PC-9 (cell line): ENCODE measurements at regions not wholly inside any gene's neighbourhood (a gene's known extent, or its start where the extent isn't known, plus 50 kb on each side); places are given as distances from the start of the nearest gene placed in this dataset.

Experiments
- BruUV-seq: library from RNA; stranded (reverse); fragments of 400-500 nt; replicated peaks from 2 replicates; lab custom pipeline; 2021; lab: Mats Ljungman, UMichigan
- CTCF ChIA-PET: fragments of 300-600 bp; sonication (Branson Sonifier 250); formaldehyde crosslinking; loops from one replicate; lab custom pipeline; 2022; ENCODE audit warnings: antibody characterized with exemption; lab: Charles Lee
- POLR2A ChIA-PET: fragments of 300-600 bp; sonication (Branson Sonifier 250); formaldehyde crosslinking; loops from one replicate; lab custom pipeline; 2022; ENCODE audit warnings: antibody characterized with exemption; ENCODE audit not compliant: unreplicated experiment; lab: Charles Lee
- DNase-seq, 2 experiments: peaks; one replicate each; pipeline versions ENCODE4 v3.0.0 to v3.0.0-alpha.2; 2015 to 2022; ENCODE audit warnings: mixed read lengths in 1 of 2
- H2AFZ ChIP-seq: fragments of 200-600 bp; sonication (generic); 2 replicates; pipeline ENCODE4 v1.8.1; 2017; ENCODE audit warnings: antibody characterized with exemption
- H3F3A ChIP-seq: fragments of 200-600 bp; sonication (generic); 2 replicates; pipeline ENCODE4 v1.8.1; 2017; ENCODE audit warnings: antibody characterized with exemption, mild to moderate bottlenecking, low read depth; ENCODE audit not compliant: insufficient read depth
- H3K27ac ChIP-seq: fragments of 200-600 bp; sonication (generic); 2 replicates; pipeline ENCODE4 v1.6.1; 2016; ENCODE audit warnings: mixed run types
- H3K27me3 ChIP-seq: fragments of 200-600 bp; sonication (generic); 2 replicates; pipeline ENCODE4 v1.6.1; 2016; ENCODE audit warnings: low read depth, mixed run types; ENCODE audit not compliant: insufficient read depth
- H3K36me3 ChIP-seq: fragments of 200-600 bp; sonication (generic); 2 replicates; pipeline ENCODE4 v1.6.1; 2016; ENCODE audit warnings: low read depth, mixed run types
- H3K4me1 ChIP-seq: fragments of 200-600 bp; sonication (generic); replicated peaks from 2 replicates; pipeline ENCODE4 v1.6.1; 2016; ENCODE audit warnings: mixed run types; ENCODE audit not compliant: insufficient read depth
- H3K4me2 ChIP-seq: fragments of 200-600 bp; sonication (generic); 2 replicates; pipeline ENCODE4 v1.6.1; 2017; ENCODE audit warnings: mixed run types
- H3K4me3 ChIP-seq: fragments of 200-600 bp; sonication (generic); 2 replicates; pipeline ENCODE4 v1.6.1; 2016; ENCODE audit warnings: mixed run types
- H3K79me2 ChIP-seq: fragments of 200-600 bp; sonication (generic); 2 replicates; pipeline ENCODE4 v1.6.1; 2017; ENCODE audit warnings: low read depth, mixed run types
- H3K9me2 ChIP-seq: fragments of 200-600 bp; sonication (generic); 2 replicates; pipeline ENCODE4 v1.8.1; 2017; ENCODE audit warnings: mild to moderate bottlenecking; ENCODE audit not compliant: insufficient read depth
- H3K9me3 ChIP-seq: fragments of 200-600 bp; sonication (generic); 2 replicates; pipeline ENCODE4 v1.8.1; 2016; ENCODE audit warnings: low read depth; ENCODE audit not compliant: insufficient read depth
- H4K20me1 ChIP-seq: fragments of 200-600 bp; sonication (generic); 2 replicates; pipeline ENCODE4 v1.8.1; 2017; ENCODE audit not compliant: insufficient read depth
- CTCF ChIP-seq: fragments of 200-600 bp; sonication (generic); conservative IDR thresholded peaks from 2 replicates; pipeline ENCODE4 v1.6.1; 2017; ENCODE audit warnings: mixed run types, antibody characterized with exemption, mild to moderate bottlenecking, moderate library complexity
- EZH2 ChIP-seq: fragments of 200-600 bp; sonication (generic); IDR thresholded peaks from 2 replicates; pipeline ENCODE4 v1.8.0; 2017; ENCODE audit warnings: antibody characterized with exemption, low read depth
- intact Hi-C: fragments of 100-400 bp; cut with micrococcal nuclease; formaldehyde crosslinking; loops from one replicate; pipeline ENCODE4 v1.10.0; 2022; ENCODE audit not compliant: unreplicated experiment

- DNase-seq, result no peak
- intact Hi-C loops, result loop anchor here (5.0 kb wide), 1 partner anchor 52 kb away; no protein-coding TSS in a partner anchor
- TF ChIP-seq CTCF, result no peak
- TF ChIP-seq EZH2, result no peak
- no peaks in the 10 kb centered on the region for H3K4me1 ChIP-seq
- H3K9me3 ChIP-seq, result no peaks in the 10 kb centered on the region
- ChIA-PET POLR2A (interaction anchor here (0.7 kb wide), 1 partner anchor 19 kb away, joined by 6 read pairs; no protein-coding TSS in a partner anchor), CTCF (no interaction called here)
- no peaks in the 10 kb centered on the region for H3F3A ChIP-seq
- no peaks in the 10 kb centered on the region for H4K20me1 ChIP-seq
- no peaks in the 10 kb centered on the region for H3K79me2 ChIP-seq
- H3K27ac ChIP-seq, result no peak overlapping the region
- no peaks in the 10 kb centered on the region for H3K36me3 ChIP-seq
- H2AFZ ChIP-seq, result no peak overlapping the region
- H3K4me2 ChIP-seq, result no peak overlapping the region
- no peaks in the 10 kb centered on the region for H3K9me2 ChIP-seq
- H3K27me3 ChIP-seq, result peaks cover 97% of the 10 kb centered on the region
- no peak overlapping the region for H3K4me3 ChIP-seq
- BruUV-seq, result no TSS peak
These were observed 155.3 kb downstream of the RTP5 start for GRCh38 chr2:242024751-242025355.

GRCh38 chr2:242027676-242028450, 158.3 kb downstream of the RTP5 start:
- Histone ChIP-seq H3K27ac (no peak overlapping the region), H3K4me2 (no peak overlapping the region), H4K20me1 (no peaks in the 10 kb centered on the region), H3K4me3 (no peak overlapping the region), H3K36me3 (no peaks in the 10 kb centered on the region), H3K4me1 (no peaks in the 10 kb centered on the region), H3K9me2 (no peaks in the 10 kb centered on the region), H3K9me3 (no peaks in the 10 kb centered on the region), H3K27me3 (peaks cover 100% of the 10 kb centered on the region), H2AFZ (no peak overlapping the region), H3F3A (no peaks in the 10 kb centered on the region), H3K79me2 (no peaks in the 10 kb centered on the region)
- DNase-seq, result no peak
- TF ChIP-seq EZH2, result no peak
- no peak for TF ChIP-seq CTCF
- intact Hi-C loops, result no loop called here
- BruUV-seq, result no TSS peak
- ChIA-PET POLR2A (no interaction called here), CTCF (no interaction called here)

- ChIA-PET CTCF (no interaction called here), POLR2A (no interaction called here)
- intact Hi-C loops, result no loop called here
- peaks cover 100% of the 10 kb centered on the region for H3K27me3 ChIP-seq
- TF ChIP-seq EZH2, result no peak
- no peak for TF ChIP-seq CTCF
- no peaks in the 10 kb centered on the region for H4K20me1 ChIP-seq
- H3K79me2 ChIP-seq, result no peaks in the 10 kb centered on the region
- no peaks in the 10 kb centered on the region for H3K4me1 ChIP-seq
- H3K9me3 ChIP-seq, result no peaks in the 10 kb centered on the region
- no peak overlapping the region for H3K4me2 ChIP-seq
- no peak overlapping the region for H2AFZ ChIP-seq
- H3K9me2 ChIP-seq, result no peaks in the 10 kb centered on the region
- DNase-seq, result no peak
- no peaks in the 10 kb centered on the region for H3F3A ChIP-seq
- H3K27ac ChIP-seq, result no peak overlapping the region
- no TSS peak for BruUV-seq
- H3K36me3 ChIP-seq, result no peaks in the 10 kb centered on the region
- H3K4me3 ChIP-seq, result no peak overlapping the region
These were observed 160.1 kb downstream of the RTP5 start for GRCh38 chr2:242029422-242030225.
